ENCODE measurements at regions not wholly inside any gene's neighbourhood (a gene's known extent, or its start where the extent isn't known, plus 50 kb on each side); places are given as distances from the start of the nearest gene placed in this dataset.

GRCh38 chr3:59271971-59272370 lies 222.1 kb upstream of the CFAP20DC start:
- TF ChIP-seq POLR2AphosphoS5 (IDR thresholded peaks at IDR 0.05; ENCODE audit: low read depth, low read length) (no peak), SIN3A (IDR thresholded peaks at IDR 0.05; ENCODE audit: borderline replicate concordance, insufficient read depth, low read length) (no peak), TAF1 (IDR thresholded peaks at IDR 0.05; ENCODE audit: borderline replicate concordance, insufficient read depth, low read length) (no peak)
- TF ChIP-seq, protein P1, sequence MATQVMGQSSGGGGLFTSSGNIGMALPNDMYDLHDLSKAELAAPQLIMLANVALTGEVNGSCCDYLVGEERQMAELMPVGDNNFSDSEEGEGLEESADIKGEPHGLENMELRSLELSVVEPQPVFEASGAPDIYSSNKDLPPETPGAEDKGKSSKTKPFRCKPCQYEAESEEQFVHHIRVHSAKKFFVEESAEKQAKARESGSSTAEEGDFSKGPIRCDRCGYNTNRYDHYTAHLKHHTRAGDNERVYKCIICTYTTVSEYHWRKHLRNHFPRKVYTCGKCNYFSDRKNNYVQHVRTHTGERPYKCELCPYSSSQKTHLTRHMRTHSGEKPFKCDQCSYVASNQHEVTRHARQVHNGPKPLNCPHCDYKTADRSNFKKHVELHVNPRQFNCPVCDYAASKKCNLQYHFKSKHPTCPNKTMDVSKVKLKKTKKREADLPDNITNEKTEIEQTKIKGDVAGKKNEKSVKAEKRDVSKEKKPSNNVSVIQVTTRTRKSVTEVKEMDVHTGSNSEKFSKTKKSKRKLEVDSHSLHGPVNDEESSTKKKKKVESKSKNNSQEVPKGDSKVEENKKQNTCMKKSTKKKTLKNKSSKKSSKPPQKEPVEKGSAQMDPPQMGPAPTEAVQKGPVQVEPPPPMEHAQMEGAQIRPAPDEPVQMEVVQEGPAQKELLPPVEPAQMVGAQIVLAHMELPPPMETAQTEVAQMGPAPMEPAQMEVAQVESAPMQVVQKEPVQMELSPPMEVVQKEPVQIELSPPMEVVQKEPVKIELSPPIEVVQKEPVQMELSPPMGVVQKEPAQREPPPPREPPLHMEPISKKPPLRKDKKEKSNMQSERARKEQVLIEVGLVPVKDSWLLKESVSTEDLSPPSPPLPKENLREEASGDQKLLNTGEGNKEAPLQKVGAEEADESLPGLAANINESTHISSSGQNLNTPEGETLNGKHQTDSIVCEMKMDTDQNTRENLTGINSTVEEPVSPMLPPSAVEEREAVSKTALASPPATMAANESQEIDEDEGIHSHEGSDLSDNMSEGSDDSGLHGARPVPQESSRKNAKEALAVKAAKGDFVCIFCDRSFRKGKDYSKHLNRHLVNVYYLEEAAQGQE (IDR thresholded peaks at IDR 0.05; ENCODE audit: insufficient read depth in 1 of 2, low read depth in 2 of 2, low read length in 2 of 2) = no peak
